Activated effector memory CD4-positive, alpha-beta T cell treated with Interleukin-2 at 50 U/mL for 16 hours (primary cell): ENCODE measurements at regions not wholly inside any gene's neighbourhood (a gene's known extent, or its start where the extent isn't known, plus 50 kb on each side); places are given as distances from the start of the nearest gene placed in this dataset.

Source experiments
- DNase-seq: peaks from one replicate; pipeline ENCODE4 v3.0.0-alpha.2; 2020

GRCh38 chr2:111219285-111219684 is 98.6 kb downstream of the BCL2L11 start:
- no peak for DNase-seq

GRCh38 chr2:111219734-111220505 is 99.2 kb downstream of the BCL2L11 start:
- no peak for DNase-seq

GRCh38 chr2:111220962-111221361 is 100.2 kb downstream of the BCL2L11 start:
- no peak for DNase-seq

GRCh38 chr2:111221701-111222100 is 101.0 kb downstream of the BCL2L11 start:
- no peak for DNase-seq

- DNase-seq, result no peak
These were observed 101.6 kb downstream of the BCL2L11 start for GRCh38 chr2:111222204-111222866.

GRCh38 chr2:111225856-111226255 is 105.1 kb downstream of the BCL2L11 start:
- DNase-seq, result no peak

- DNase-seq, result no peak
These were observed 106.4 kb downstream of the BCL2L11 start for GRCh38 chr2:111226876-111227700.

- DNase-seq, result no peak
These were observed 107.0 kb downstream of the BCL2L11 start for GRCh38 chr2:111227716-111228141.

GRCh38 chr2:111231532-111232252 is 111.0 kb downstream of the BCL2L11 start:
- no peak for DNase-seq

GRCh38 chr2:111235192-111236015 is 114.7 kb downstream of the BCL2L11 start:
- no peak for DNase-seq

GRCh38 chr2:111236025-111236424 is 115.3 kb downstream of the BCL2L11 start:
- no peak for DNase-seq

GRCh38 chr2:111238296-111238695 is 117.6 kb downstream of the BCL2L11 start:
- DNase-seq, result no peak

GRCh38 chr2:111239107-111239506 is 118.4 kb downstream of the BCL2L11 start:
- no peak for DNase-seq

GRCh38 chr2:111239581-111240249 is 119.0 kb downstream of the BCL2L11 start:
- no peak for DNase-seq

GRCh38 chr2:111243295-111243694 is 122.6 kb downstream of the BCL2L11 start:
- no peak for DNase-seq

GRCh38 chr2:111244864-111245263 is 124.2 kb downstream of the BCL2L11 start:
- DNase-seq, result no peak

- no peak for DNase-seq
These were observed 125.9 kb downstream of the BCL2L11 start for GRCh38 chr2:111246620-111247061.

- no peak for DNase-seq
These were observed 126.8 kb downstream of the BCL2L11 start for GRCh38 chr2:111247491-111247890.

- DNase-seq, result no peak
These were observed 129.1 kb downstream of the BCL2L11 start for GRCh38 chr2:111249806-111250205.

GRCh38 chr2:111250448-111251030 is 129.8 kb downstream of the BCL2L11 start:
- no peak for DNase-seq

GRCh38 chr2:111251711-111252110 is 131.0 kb downstream of the BCL2L11 start:
- no peak for DNase-seq
